Fibroblast of lung (primary cell): ENCODE measurements at regions not wholly inside any gene's neighbourhood (a gene's known extent, or its start where the extent isn't known, plus 50 kb on each side); places are given as distances from the start of the nearest gene placed in this dataset.

Experiments used
- DNase-seq, 2 donors: peaks; one replicate each; pipeline versions ENCODE4 v3.0.0 to v3.0.0-alpha.2; 2010; ENCODE audit warnings: low read depth in 2 of 2
- H2AFZ ChIP-seq: 2 replicates; pipeline ENCODE4 v1.5.1; 2012; ENCODE audit warnings: low read length, control low read depth, inconsistent platforms
- H3K27ac ChIP-seq: 2 replicates; pipeline ENCODE4 v1.5.1; 2011; ENCODE audit warnings: low read length, control low read depth; ENCODE audit not compliant: insufficient read depth
- H3K27me3 ChIP-seq: 2 replicates; pipeline ENCODE4 v1.5.1; 2011; ENCODE audit warnings: mild to moderate bottlenecking, low read length; ENCODE audit not compliant: control insufficient read depth, insufficient read depth
- H3K36me3 ChIP-seq: 2 replicates; pipeline ENCODE4 v1.5.1; 2011; ENCODE audit warnings: low read length; ENCODE audit not compliant: control insufficient read depth, insufficient read depth
- H3K4me1 ChIP-seq: 2 replicates; pipeline ENCODE4 v1.5.1; 2011; ENCODE audit warnings: low read length; ENCODE audit not compliant: control insufficient read depth, insufficient read depth; ENCODE audit errors: extremely low read depth
- H3K4me2 ChIP-seq: 2 replicates; pipeline ENCODE4 v1.5.1; 2011; ENCODE audit warnings: low read length, control low read depth; ENCODE audit not compliant: insufficient read depth; ENCODE audit errors: extremely low read depth
- H3K4me3 ChIP-seq, 4 experiments: fragments of 200-600 bp in 1 of 4; sonication (generic) in 1 of 4; replicated peaks in 1 of 4; 2 replicates each; pipeline ENCODE4 v1.5.1; 2011 to 2016; ENCODE audit warnings: low read length in 4 of 4, low read depth in 3 of 4, mild to moderate bottlenecking in 3 of 4, control low read depth in 2 of 4, inconsistent platforms in 1 of 4, mixed read lengths in 1 of 4; ENCODE audit not compliant: insufficient read depth in 1 of 4; ENCODE audit errors: control extremely low read depth in 1 of 4
- H3K79me2 ChIP-seq: 2 replicates; pipeline ENCODE4 v1.5.1; 2012; ENCODE audit warnings: mild to moderate bottlenecking, low read length, inconsistent platforms; ENCODE audit not compliant: control insufficient read depth, insufficient read depth
- H3K9ac ChIP-seq: 2 replicates; pipeline ENCODE4 v1.5.1; 2011; ENCODE audit warnings: mild to moderate bottlenecking, low read length, control low read depth; ENCODE audit not compliant: insufficient read depth
- H3K9me3 ChIP-seq: 2 replicates; pipeline ENCODE4 v1.5.1; 2012; ENCODE audit warnings: low read depth, low read length; ENCODE audit not compliant: control insufficient read depth, insufficient read depth
- H4K20me1 ChIP-seq: 2 replicates; pipeline ENCODE4 v1.5.1; 2011; ENCODE audit warnings: low read length; ENCODE audit not compliant: control insufficient read depth, insufficient read depth; ENCODE audit errors: extremely low read depth
- EZH2 ChIP-seq: IDR thresholded peaks from 2 replicates; pipeline ENCODE4 v1.5.1; 2012; ENCODE audit warnings: low read length, control low read depth, mild to moderate bottlenecking; ENCODE audit errors: missing control alignments
- TF ChIP-seq, protein P1 (sequence below), 2 donors: IDR thresholded peaks in 1 of 2; conservative IDR thresholded peaks in 1 of 2; 1 replicate in 1 of 2; 2 replicates in 1 of 2; pipeline ENCODE4 v1.5.1; 2011 to 2012; ENCODE audit warnings: low read length in 2 of 2, control low read depth in 1 of 2, inconsistent platforms in 1 of 2, low read depth in 1 of 2, mild to moderate bottlenecking in 1 of 2

DNA sequence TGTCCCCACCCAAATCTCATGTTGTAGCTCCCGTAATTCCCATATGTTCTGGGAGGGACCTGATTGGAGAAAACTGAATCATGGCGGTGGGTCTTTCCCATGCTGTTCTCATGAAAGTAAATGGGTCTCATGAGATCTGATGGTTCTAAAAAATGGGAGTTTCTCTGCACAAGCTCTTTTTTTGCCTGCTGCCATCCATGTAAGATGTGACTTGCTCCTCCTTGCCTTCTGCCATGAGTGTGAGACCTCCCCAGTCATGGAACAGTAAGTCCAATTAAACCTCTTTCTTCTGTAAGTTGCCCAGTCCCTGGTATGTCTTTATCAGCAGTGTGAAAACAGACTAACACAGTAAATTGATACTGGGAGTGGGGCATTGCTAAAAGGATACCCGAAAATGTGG, 1218.4 kb upstream of the CITED2 start:
- no peaks in the 10 kb centered on the region for H3K9me3 ChIP-seq
- no peaks in the 10 kb centered on the region for H3K4me1 ChIP-seq
- DNase-seq: no peak
- H3K27ac ChIP-seq: no peak overlapping the region
- H3K4me3 ChIP-seq: no peak overlapping the region
- no peak overlapping the region for H3K9ac ChIP-seq
- TF ChIP-seq EZH2: no peak
- TF ChIP-seq, protein P1, sequence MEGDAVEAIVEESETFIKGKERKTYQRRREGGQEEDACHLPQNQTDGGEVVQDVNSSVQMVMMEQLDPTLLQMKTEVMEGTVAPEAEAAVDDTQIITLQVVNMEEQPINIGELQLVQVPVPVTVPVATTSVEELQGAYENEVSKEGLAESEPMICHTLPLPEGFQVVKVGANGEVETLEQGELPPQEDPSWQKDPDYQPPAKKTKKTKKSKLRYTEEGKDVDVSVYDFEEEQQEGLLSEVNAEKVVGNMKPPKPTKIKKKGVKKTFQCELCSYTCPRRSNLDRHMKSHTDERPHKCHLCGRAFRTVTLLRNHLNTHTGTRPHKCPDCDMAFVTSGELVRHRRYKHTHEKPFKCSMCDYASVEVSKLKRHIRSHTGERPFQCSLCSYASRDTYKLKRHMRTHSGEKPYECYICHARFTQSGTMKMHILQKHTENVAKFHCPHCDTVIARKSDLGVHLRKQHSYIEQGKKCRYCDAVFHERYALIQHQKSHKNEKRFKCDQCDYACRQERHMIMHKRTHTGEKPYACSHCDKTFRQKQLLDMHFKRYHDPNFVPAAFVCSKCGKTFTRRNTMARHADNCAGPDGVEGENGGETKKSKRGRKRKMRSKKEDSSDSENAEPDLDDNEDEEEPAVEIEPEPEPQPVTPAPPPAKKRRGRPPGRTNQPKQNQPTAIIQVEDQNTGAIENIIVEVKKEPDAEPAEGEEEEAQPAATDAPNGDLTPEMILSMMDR (conservative IDR thresholded peaks at IDR 0.05 in 1 of 2, IDR thresholded peaks at IDR 0.05 in 1 of 2; ENCODE audit: low read depth in 1 of 2, low read length in 2 of 2): no peak
- no peaks in the 10 kb centered on the region for H3K27me3 ChIP-seq
- H3K4me2 ChIP-seq: no peak overlapping the region
- no peaks in the 10 kb centered on the region for H3K79me2 ChIP-seq
- no peaks in the 10 kb centered on the region for H3K36me3 ChIP-seq
- no peaks in the 10 kb centered on the region for H4K20me1 ChIP-seq
- no peak overlapping the region for H2AFZ ChIP-seq

GRCh38 chr6:140590641-140591040, 1216.2 kb upstream of the CITED2 start:
- no peak overlapping the region for H3K9ac ChIP-seq
- no peak overlapping the region for H3K4me2 ChIP-seq
- H3K27ac ChIP-seq: no peak overlapping the region
- no peaks in the 10 kb centered on the region for H3K36me3 ChIP-seq
- no peaks in the 10 kb centered on the region for H3K27me3 ChIP-seq
- TF ChIP-seq, protein P1 (conservative IDR thresholded peaks at IDR 0.05 in 1 of 2, IDR thresholded peaks at IDR 0.05 in 1 of 2; ENCODE audit: low read depth in 1 of 2, low read length in 2 of 2): no peak
- no peak for TF ChIP-seq EZH2
- no peaks in the 10 kb centered on the region for H3K9me3 ChIP-seq
- no peak overlapping the region for H2AFZ ChIP-seq
- no peak overlapping the region for H3K4me3 ChIP-seq
- no peaks in the 10 kb centered on the region for H3K4me1 ChIP-seq
- peak in 1 of 2 donors; percentile 57 for DNase-seq
- no peaks in the 10 kb centered on the region for H4K20me1 ChIP-seq
- H3K79me2 ChIP-seq: no peaks in the 10 kb centered on the region

GRCh38 chr6:140586426-140587061, 1212.1 kb upstream of the CITED2 start:
- TF ChIP-seq, protein P1 (conservative IDR thresholded peaks at IDR 0.05 in 1 of 2, IDR thresholded peaks at IDR 0.05 in 1 of 2; ENCODE audit: low read depth in 1 of 2, low read length in 2 of 2): no peak
- no peak for TF ChIP-seq EZH2
- Histone ChIP-seq H3K4me1 (no peaks in the 10 kb centered on the region), H3K9ac (no peak overlapping the region), H3K27me3 (no peaks in the 10 kb centered on the region), H2AFZ (no peak overlapping the region), H3K27ac (no peak overlapping the region), H3K4me3 (no peak overlapping the region), H3K79me2 (no peaks in the 10 kb centered on the region), H3K36me3 (no peaks in the 10 kb centered on the region), H3K4me2 (no peak overlapping the region), H4K20me1 (no peaks in the 10 kb centered on the region), H3K9me3 (no peaks in the 10 kb centered on the region)
- no peak for DNase-seq
